ENCODE measurements at regions not wholly inside any gene's neighbourhood (a gene's known extent, or its start where the extent isn't known, plus 50 kb on each side); places are given as distances from the start of the nearest gene placed in this dataset.
A peak's percentile ranks its signal among the peaks of the same experiment; 100 is the strongest.

- peak overlapping the region; percentile 47 for H3K4me3 Mint-ChIP-seq (ENCODE audit: unreplicated experiment)
- peaks cover 25% of the 10 kb centered on the region for H3K4me1 Mint-ChIP-seq (ENCODE audit: unreplicated experiment)
- H3K9me3 Mint-ChIP-seq (ENCODE audit: unreplicated experiment) = peaks cover 10% of the 10 kb centered on the region
- no peaks in the 10 kb centered on the region for H3K27me3 Mint-ChIP-seq (ENCODE audit: unreplicated experiment)
- peak overlapping the region; percentile 79 for H3K27ac Mint-ChIP-seq (ENCODE audit: unreplicated experiment)
- H3K36me3 Mint-ChIP-seq (ENCODE audit: unreplicated experiment) = no peaks in the 10 kb centered on the region
- TF ChIP-seq CTCF (IDR thresholded peaks at IDR 0.05) = no peak
- DNase-seq (ENCODE audit: extremely low spot score, unreplicated experiment) = no peak
Measured at GRCh38 chr4:130485371-130485770, 1389.4 kb downstream of the C4orf33 start.

GRCh38 chr4:130486186-130486585 lies 1390.2 kb downstream of the C4orf33 start:
- TF ChIP-seq CTCF (IDR thresholded peaks at IDR 0.05) = no peak
- no peak for DNase-seq (ENCODE audit: extremely low spot score, unreplicated experiment)
- H3K27ac Mint-ChIP-seq (ENCODE audit: unreplicated experiment) = peak overlapping the region; percentile 42
- H3K4me3 Mint-ChIP-seq (ENCODE audit: unreplicated experiment) = peak overlapping the region; percentile 35
- no peaks in the 10 kb centered on the region for H3K36me3 Mint-ChIP-seq (ENCODE audit: unreplicated experiment)
- peaks cover 25% of the 10 kb centered on the region for H3K4me1 Mint-ChIP-seq (ENCODE audit: unreplicated experiment)
- peaks cover 10% of the 10 kb centered on the region for H3K9me3 Mint-ChIP-seq (ENCODE audit: unreplicated experiment)
- H3K27me3 Mint-ChIP-seq (ENCODE audit: unreplicated experiment) = no peaks in the 10 kb centered on the region

GRCh38 chr4:130486841-130487240 lies 1390.9 kb downstream of the C4orf33 start:
- Mint-ChIP-seq H3K4me3 (ENCODE audit: unreplicated experiment) (no peak overlapping the region), H3K36me3 (ENCODE audit: unreplicated experiment) (peaks cover 2% of the 10 kb centered on the region), H3K4me1 (ENCODE audit: unreplicated experiment) (peaks cover 25% of the 10 kb centered on the region), H3K9me3 (ENCODE audit: unreplicated experiment) (peaks cover 17% of the 10 kb centered on the region), H3K27me3 (ENCODE audit: unreplicated experiment) (no peaks in the 10 kb centered on the region), H3K27ac (ENCODE audit: unreplicated experiment) (no peak overlapping the region)
- TF ChIP-seq CTCF (IDR thresholded peaks at IDR 0.05) = no peak
- DNase-seq (ENCODE audit: extremely low spot score, unreplicated experiment) = no peak

- Mint-ChIP-seq H3K27me3 (ENCODE audit: unreplicated experiment) (peaks cover 14% of the 10 kb centered on the region), H3K9me3 (ENCODE audit: unreplicated experiment) (no peaks in the 10 kb centered on the region), H3K4me1 (ENCODE audit: unreplicated experiment) (no peaks in the 10 kb centered on the region), H3K4me3 (ENCODE audit: unreplicated experiment) (no peak overlapping the region), H3K27ac (ENCODE audit: unreplicated experiment) (no peak overlapping the region), H3K36me3 (ENCODE audit: unreplicated experiment) (no peaks in the 10 kb centered on the region)
- no peak for DNase-seq (ENCODE audit: extremely low spot score, unreplicated experiment)
- no peak for TF ChIP-seq CTCF (IDR thresholded peaks at IDR 0.05)
Measured at GRCh38 chr4:130510661-130511060, 1414.7 kb downstream of the C4orf33 start.

- no peak for TF ChIP-seq CTCF (IDR thresholded peaks at IDR 0.05)
- DNase-seq (ENCODE audit: extremely low spot score, unreplicated experiment) = no peak
- H3K4me1 Mint-ChIP-seq (ENCODE audit: unreplicated experiment) = no peaks in the 10 kb centered on the region
- H3K4me3 Mint-ChIP-seq (ENCODE audit: unreplicated experiment) = no peak overlapping the region
- H3K36me3 Mint-ChIP-seq (ENCODE audit: unreplicated experiment) = no peaks in the 10 kb centered on the region
- no peak overlapping the region for H3K27ac Mint-ChIP-seq (ENCODE audit: unreplicated experiment)
- no peaks in the 10 kb centered on the region for H3K9me3 Mint-ChIP-seq (ENCODE audit: unreplicated experiment)
- peaks cover 14% of the 10 kb centered on the region for H3K27me3 Mint-ChIP-seq (ENCODE audit: unreplicated experiment)
Measured at GRCh38 chr4:130511776-130512175, 1415.8 kb downstream of the C4orf33 start.
